SIG-M5 (cell line): ENCODE measurements at regions not wholly inside any gene's neighbourhood (a gene's known extent, or its start where the extent isn't known, plus 50 kb on each side); places are given as distances from the start of the nearest gene placed in this dataset.
"Not testable (repeated sequence)": the region's sequence is repeated elsewhere in the genome, so short reads cannot be mapped to it uniquely, and the experiment has no call there.

Source experiments
- DNase-seq: peaks from one replicate; lab custom pipeline; 2025; lab: John Stamatoyannopoulos, UW

GRCh38 chr2:187057466-187057865 is 208.5 kb upstream of the ZSWIM2 start:
- DNase-seq: no peak

GRCh38 chr2:187056416-187057334 is 207.7 kb upstream of the ZSWIM2 start:
- DNase-seq: no peak

GRCh38 chr2:187055463-187055862 is 206.5 kb upstream of the ZSWIM2 start:
- DNase-seq: no peak

- no peak for DNase-seq
Measured at GRCh38 chr2:187054501-187055319, 205.7 kb upstream of the ZSWIM2 start.

- no peak for DNase-seq
Measured at GRCh38 chr2:187051350-187051749, 202.4 kb upstream of the ZSWIM2 start.

- no peak for DNase-seq
Measured at GRCh38 chr2:187050409-187050998, 201.5 kb upstream of the ZSWIM2 start.

GRCh38 chr2:187037310-187037709 is 188.3 kb upstream of the ZSWIM2 start:
- no peak for DNase-seq

- DNase-seq: no peak
Measured at GRCh38 chr2:187034434-187034833, 185.5 kb upstream of the ZSWIM2 start.

- no peak for DNase-seq
Measured at GRCh38 chr2:187024739-187025138, 175.8 kb upstream of the ZSWIM2 start.

- not testable (repeated sequence) for DNase-seq
Measured at GRCh38 chr2:187023996-187024395, 175.0 kb upstream of the ZSWIM2 start.

- no peak for DNase-seq
Measured at GRCh38 chr2:187017438-187017837, 168.5 kb upstream of the ZSWIM2 start.

- no peak for DNase-seq
Measured at GRCh38 chr2:187013058-187013457, 164.1 kb upstream of the ZSWIM2 start.

- DNase-seq: no peak
Measured at GRCh38 chr2:187011206-187011832, 162.3 kb upstream of the ZSWIM2 start.

- no peak for DNase-seq
Measured at GRCh38 chr2:187009483-187010239, 160.7 kb upstream of the ZSWIM2 start.

GRCh38 chr2:187008111-187008510 is 159.1 kb upstream of the ZSWIM2 start:
- no peak for DNase-seq

- DNase-seq: no peak
Measured at GRCh38 chr2:187003611-187004010, 154.6 kb upstream of the ZSWIM2 start.

GRCh38 chr2:187003038-187003554 is 154.1 kb upstream of the ZSWIM2 start:
- no peak for DNase-seq

GRCh38 chr2:187002242-187002641 is 153.3 kb upstream of the ZSWIM2 start:
- DNase-seq: no peak

GRCh38 chr2:187001248-187001647 is 152.3 kb upstream of the ZSWIM2 start:
- DNase-seq: no peak

- no peak for DNase-seq
Measured at GRCh38 chr2:186995092-186995491, 146.1 kb upstream of the ZSWIM2 start.

GRCh38 chr2:186992597-186992996 is 143.6 kb upstream of the ZSWIM2 start:
- DNase-seq: no peak
